ENCODE measurements at regions not wholly inside any gene's neighbourhood (a gene's known extent, or its start where the extent isn't known, plus 50 kb on each side); places are given as distances from the start of the nearest gene placed in this dataset.

- no peak for DNase-seq
- Mint-ChIP-seq H3K36me3 (ENCODE audit: insufficient read depth, unreplicated experiment) (no peaks in the 10 kb centered on the region), H3K27me3 (ENCODE audit: unreplicated experiment) (no peaks in the 10 kb centered on the region), H3K9me3 (ENCODE audit: low read depth, unreplicated experiment) (no peaks in the 10 kb centered on the region), H3K4me3 (ENCODE audit: low read depth, unreplicated experiment) (no peak overlapping the region), H3K4me1 (ENCODE audit: low read depth, unreplicated experiment) (peaks cover 9% of the 10 kb centered on the region), H3K27ac (ENCODE audit: unreplicated experiment) (no peak overlapping the region)
- TF ChIP-seq CTCF (IDR thresholded peaks at IDR 0.05; ENCODE audit: unreplicated experiment) = no peak
- no TSS peak for BruUV-seq (replicated peaks)
- CTCF ChIA-PET = interaction anchor here (1.6 kb wide), 1 partner anchor 261 kb away, joined by 12 read pairs; no protein-coding TSS in a partner anchor
- intact Hi-C loops (cut with micrococcal nuclease; ENCODE audit: unreplicated experiment) = loop anchor here (2.0 kb wide), 1 partner anchor 670 kb away; no protein-coding TSS in a partner anchor
Observed at GRCh38 chr2:187842315-187842714, 288.1 kb upstream of the TFPI start.

DNA sequence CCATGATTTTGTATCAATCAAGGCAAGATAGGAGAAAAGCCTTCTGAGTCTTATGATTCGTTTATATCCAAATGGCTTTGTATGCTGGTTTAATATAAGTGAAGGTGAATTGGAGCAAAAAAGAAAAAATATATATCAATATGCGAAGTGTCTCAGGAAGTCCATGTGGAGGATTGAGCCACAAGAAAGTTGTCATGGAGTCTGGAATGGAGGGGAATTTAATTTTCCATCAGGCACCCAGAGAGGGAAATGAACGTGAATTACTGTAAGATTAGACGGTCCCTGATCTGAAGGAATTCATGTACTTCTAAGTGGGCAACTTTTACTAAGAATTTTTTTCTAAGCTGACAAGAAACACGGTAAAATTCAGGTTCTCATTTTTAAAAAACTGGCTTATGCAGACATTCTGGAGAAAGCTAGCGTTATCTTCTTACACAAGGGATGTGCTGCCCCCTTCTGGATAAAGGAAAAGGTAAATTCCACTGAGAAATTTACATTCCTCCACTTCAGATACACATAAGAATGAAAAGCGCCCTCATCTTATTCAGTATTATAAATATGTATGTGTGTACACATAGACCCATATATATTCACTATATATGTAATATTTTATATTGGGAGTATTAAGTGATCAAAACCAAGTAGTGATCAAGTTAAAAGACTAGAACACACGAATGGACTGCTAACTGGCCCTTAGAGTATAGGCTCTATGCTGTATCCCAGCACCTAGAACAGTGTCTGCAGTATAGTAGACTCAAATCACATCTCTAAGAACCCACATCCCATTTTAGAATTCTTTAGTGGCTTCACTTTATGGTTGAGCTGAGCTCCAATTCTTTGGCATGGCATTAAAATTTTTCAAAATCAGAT, 289.0 kb upstream of the TFPI start:
- DNase-seq = peak; percentile 45
- Mint-ChIP-seq H3K36me3 (ENCODE audit: insufficient read depth, unreplicated experiment) (no peaks in the 10 kb centered on the region), H3K27ac (ENCODE audit: unreplicated experiment) (no peak overlapping the region), H3K27me3 (ENCODE audit: unreplicated experiment) (no peaks in the 10 kb centered on the region), H3K4me1 (ENCODE audit: low read depth, unreplicated experiment) (peaks cover 17% of the 10 kb centered on the region), H3K9me3 (ENCODE audit: low read depth, unreplicated experiment) (no peaks in the 10 kb centered on the region), H3K4me3 (ENCODE audit: low read depth, unreplicated experiment) (no peak overlapping the region)
- intact Hi-C loops (cut with micrococcal nuclease; ENCODE audit: unreplicated experiment) = loop anchor here (1.0 to 2.0 kb wide), 5 partner anchors 184 to 670 kb away; no protein-coding TSS in a partner anchor
- peak; percentile 56 for TF ChIP-seq CTCF (IDR thresholded peaks at IDR 0.05; ENCODE audit: unreplicated experiment)
- BruUV-seq (replicated peaks) = no TSS peak
- CTCF ChIA-PET = interaction anchor here (0.6 to 1.6 kb wide), 4 partner anchors 23 to 343 kb away, joined by 3 to 12 read pairs (median 6); no protein-coding TSS in a partner anchor

GRCh38 chr2:187847245-187848208, 293.3 kb upstream of the TFPI start:
- intact Hi-C loops (cut with micrococcal nuclease; ENCODE audit: unreplicated experiment) = no loop called here
- no peaks in the 10 kb centered on the region for H3K9me3 Mint-ChIP-seq (ENCODE audit: low read depth, unreplicated experiment)
- no TSS peak for BruUV-seq (replicated peaks)
- H3K27me3 Mint-ChIP-seq (ENCODE audit: unreplicated experiment) = no peaks in the 10 kb centered on the region
- no peak for DNase-seq
- H3K4me3 Mint-ChIP-seq (ENCODE audit: low read depth, unreplicated experiment) = no peak overlapping the region
- no peaks in the 10 kb centered on the region for H3K36me3 Mint-ChIP-seq (ENCODE audit: insufficient read depth, unreplicated experiment)
- H3K4me1 Mint-ChIP-seq (ENCODE audit: low read depth, unreplicated experiment) = peaks cover 17% of the 10 kb centered on the region
- CTCF ChIA-PET = no interaction called here
- TF ChIP-seq CTCF (IDR thresholded peaks at IDR 0.05; ENCODE audit: unreplicated experiment) = no peak
- H3K27ac Mint-ChIP-seq (ENCODE audit: unreplicated experiment) = no peak overlapping the region

- Mint-ChIP-seq H3K4me1 (ENCODE audit: low read depth, unreplicated experiment) (peaks cover 11% of the 10 kb centered on the region), H3K36me3 (ENCODE audit: insufficient read depth, unreplicated experiment) (no peaks in the 10 kb centered on the region), H3K9me3 (ENCODE audit: low read depth, unreplicated experiment) (no peaks in the 10 kb centered on the region), H3K27me3 (ENCODE audit: unreplicated experiment) (no peaks in the 10 kb centered on the region), H3K27ac (ENCODE audit: unreplicated experiment) (no peak overlapping the region), H3K4me3 (ENCODE audit: low read depth, unreplicated experiment) (no peak overlapping the region)
- CTCF ChIA-PET = no interaction called here
- DNase-seq = no peak
- TF ChIP-seq CTCF (IDR thresholded peaks at IDR 0.05; ENCODE audit: unreplicated experiment) = no peak
- intact Hi-C loops (cut with micrococcal nuclease; ENCODE audit: unreplicated experiment) = no loop called here
- no TSS peak for BruUV-seq (replicated peaks)
Observed at GRCh38 chr2:187851955-187852561, 297.8 kb upstream of the TFPI start.
